HepG2 (cell line): ENCODE measurements at regions not wholly inside any gene's neighbourhood (a gene's known extent, or its start where the extent isn't known, plus 50 kb on each side); places are given as distances from the start of the nearest gene placed in this dataset.
"Not testable (repeated sequence)": the region's sequence is repeated elsewhere in the genome, so short reads cannot be mapped to it uniquely, and the experiment has no call there.

Experiments used
- ATAC-seq: fragments of 200-7000 bp; cut with Tn5 transposase; 3 replicates; pipeline ENCODE4 v1.9.1; 2020; ENCODE audit warnings: mild to moderate bottlenecking, moderate library complexity
- BruUV-seq: library from RNA; stranded (reverse); fragments of 400-500 nt; replicated peaks from 2 replicates; lab custom pipeline; 2021; lab: Mats Ljungman, UMichigan
- CTCF ChIA-PET: fragments of 300-600 bp; formaldehyde crosslinking; extraction: SDS; loops from one replicate; lab custom pipeline; 2021; ENCODE audit warnings: low total read pairs, inconsistent platforms, low intra/inter-chr PET ratio; lab: Yijun Ruan, JAX
- POLR2A ChIA-PET: fragments of 350-600 bp; sonication (Branson Sonifier 250); formaldehyde crosslinking; loops from one replicate; lab custom pipeline; 2020; ENCODE audit warnings: antibody characterized with exemption, inconsistent platforms; lab: Yijun Ruan, JAX
- DNase-seq: peaks from one replicate; pipeline ENCODE4 v3.0.0-alpha.2; 2015; ENCODE audit warnings: low spot score
- FAIRE-seq: peaks from 3 replicates; lab custom pipeline; 2011; peaks lifted over from hg19 to GRCh38; lab: Jason Lieb, UNC
- H2AFZ ChIP-seq: one replicate; pipeline ENCODE4 v1.6.1; 2011; ENCODE audit warnings: low read length, inconsistent platforms
- H3K27ac ChIP-seq: fragments of 300-600 bp; 3 replicates; pipeline ENCODE4 v1.8.0; 2011; ENCODE audit warnings: mixed run types, mild to moderate bottlenecking, mixed read lengths, low read length, inconsistent platforms; ENCODE audit not compliant: insufficient read depth; ENCODE audit errors: extremely low read length
- H3K27me3 ChIP-seq, 2 experiments: fragments of 200-600 bp in 1 of 2; 2 replicates in 1 of 2; 3 replicates in 1 of 2; pipeline versions ENCODE4 v1.6.0 to v1.8.0; 2011; ENCODE audit warnings: low read length in 2 of 2, mild to moderate bottlenecking in 2 of 2, moderate library complexity in 2 of 2, inconsistent platforms in 1 of 2; ENCODE audit not compliant: insufficient read depth in 2 of 2, control insufficient read depth in 1 of 2
- H3K36me3 ChIP-seq, 2 experiments: fragments of 200-600 bp in 1 of 2; replicated peaks in 1 of 2; 2 replicates in 1 of 2; 3 replicates in 1 of 2; pipeline versions ENCODE4 v1.5.1 to v1.8.0; 2011; ENCODE audit warnings: low read length in 2 of 2, inconsistent platforms in 1 of 2; ENCODE audit not compliant: insufficient read depth in 2 of 2, control insufficient read depth in 1 of 2
- H3K4me1 ChIP-seq: 2 replicates; pipeline ENCODE4 v1.5.1; 2012; ENCODE audit warnings: low read length, inconsistent platforms; ENCODE audit not compliant: insufficient read depth
- H3K4me2 ChIP-seq: 2 replicates; pipeline ENCODE4 v1.6.0; 2011; ENCODE audit warnings: low read depth, low read length, inconsistent platforms
- H3K4me3 ChIP-seq, 3 experiments: fragments of 200-600 bp in 1 of 3; sonication (generic), shearing (Covaris generic) in 1 of 3; replicated peaks in 1 of 3; 2 replicates each; pipeline ENCODE4 v1.5.1; 2011 to 2016; ENCODE audit warnings: low read length in 3 of 3, inconsistent platforms in 2 of 3, low read depth in 2 of 3, mild to moderate bottlenecking in 2 of 3, control low read depth in 1 of 3, mixed read lengths in 1 of 3; ENCODE audit not compliant: insufficient read depth in 1 of 3
- H3K79me2 ChIP-seq: one replicate; pipeline ENCODE4 v1.6.1; 2011; ENCODE audit warnings: low read length, inconsistent platforms; ENCODE audit not compliant: insufficient read depth
- H3K9ac ChIP-seq: 2 replicates; pipeline ENCODE4 v1.6.0; 2011; ENCODE audit warnings: mild to moderate bottlenecking, low read depth, low read length, inconsistent platforms; ENCODE audit not compliant: insufficient read depth
- H3K9me3 ChIP-seq: 2 replicates; pipeline ENCODE4 v1.5.1; 2012; ENCODE audit warnings: mild to moderate bottlenecking, low read length
- H4K20me1 ChIP-seq: 2 replicates; pipeline ENCODE4 v1.6.0; 2011; ENCODE audit warnings: inconsistent platforms, mild to moderate bottlenecking, low read length, moderate library complexity; ENCODE audit not compliant: insufficient read depth
- DPF2 ChIP-seq: sonication (generic); formaldehyde crosslinking; IDR thresholded peaks from 2 replicates; pipeline ENCODE4 v1.4.0; 2020; ENCODE audit warnings: mild to moderate bottlenecking, low read depth, missing genetic modification reagents, borderline replicate concordance
- ZNF337 ChIP-seq: sonication (generic); formaldehyde crosslinking; IDR thresholded peaks from 2 replicates; pipeline ENCODE4 v1.5.1; 2020; ENCODE audit warnings: missing genetic modification reagents, low read depth, mild to moderate bottlenecking, borderline replicate concordance
- ZNF33A ChIP-seq: sonication (generic); formaldehyde crosslinking; IDR thresholded peaks from 2 replicates; pipeline ENCODE4 v1.5.1; 2020; ENCODE audit warnings: missing genetic modification reagents, mild to moderate bottlenecking, moderate library complexity, borderline replicate concordance
- ZNF720 ChIP-seq: sonication (generic); formaldehyde crosslinking; IDR thresholded peaks from 2 replicates; pipeline ENCODE4 v1.4.0; 2020; ENCODE audit warnings: missing genetic modification reagents
- WGBS: methylation state at CpG from one replicate; pipeline ENCODE4 v1.1.6; 2017; ENCODE audit warnings: low lambda C conversion rate; 5-methylcytosine and 5-hydroxymethylcytosine counted together
- in situ Hi-C: cut with HindIII; loops from 2 replicates; pipeline ENCODE4 v1.10.0; 2017; ENCODE audit warnings: low pct_unique_long_range_greater_than_20kb; ENCODE audit not compliant: extremely low pct_ligation_motif_present
- intact Hi-C: fragments of 100-400 bp; cut with micrococcal nuclease; formaldehyde crosslinking; loops from one replicate; pipeline ENCODE4 v1.10.0; 2022; ENCODE audit not compliant: unreplicated experiment
- TF ChIP-seq, protein P1 (sequence below), 2 experiments: sonication (generic) in 1 of 2; formaldehyde crosslinking in 1 of 2; IDR thresholded peaks; 2 replicates each; pipeline versions ENCODE4 v1.4.0 to v1.6.1; 2018 to 2020; ENCODE audit warnings: missing genetic modification reagents in 2 of 2, borderline replicate concordance in 1 of 2, low read depth in 1 of 2, mild to moderate bottlenecking in 1 of 2, missing biosample characterization in 1 of 2

DNA sequence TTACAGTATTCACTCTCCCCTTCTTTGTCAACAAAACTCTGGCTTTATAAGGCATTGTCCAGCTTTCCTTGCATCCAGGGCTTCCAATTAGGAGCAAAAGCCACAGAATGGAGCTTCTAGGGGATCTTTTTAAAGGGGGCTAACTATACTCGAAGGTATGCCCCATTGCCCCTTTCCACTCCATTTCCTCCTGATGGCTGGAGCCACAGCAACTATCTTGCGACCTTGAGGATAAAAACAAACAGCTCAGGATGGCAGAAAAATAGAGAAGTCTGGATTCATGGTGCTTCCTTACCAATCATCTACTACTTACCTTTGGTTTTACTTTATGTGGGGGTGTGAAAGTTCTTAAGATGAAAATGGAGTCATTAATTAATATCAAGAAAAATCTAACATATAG lies 206.3 kb upstream of the PODXL start (continued):
- TF ChIP-seq ZNF720 (CRISPR knock-in tag) (no peak), ZNF337 (no peak), ZNF33A (CRISPR knock-in tag) (no peak), DPF2 (no peak)
- TF ChIP-seq, protein P1, sequence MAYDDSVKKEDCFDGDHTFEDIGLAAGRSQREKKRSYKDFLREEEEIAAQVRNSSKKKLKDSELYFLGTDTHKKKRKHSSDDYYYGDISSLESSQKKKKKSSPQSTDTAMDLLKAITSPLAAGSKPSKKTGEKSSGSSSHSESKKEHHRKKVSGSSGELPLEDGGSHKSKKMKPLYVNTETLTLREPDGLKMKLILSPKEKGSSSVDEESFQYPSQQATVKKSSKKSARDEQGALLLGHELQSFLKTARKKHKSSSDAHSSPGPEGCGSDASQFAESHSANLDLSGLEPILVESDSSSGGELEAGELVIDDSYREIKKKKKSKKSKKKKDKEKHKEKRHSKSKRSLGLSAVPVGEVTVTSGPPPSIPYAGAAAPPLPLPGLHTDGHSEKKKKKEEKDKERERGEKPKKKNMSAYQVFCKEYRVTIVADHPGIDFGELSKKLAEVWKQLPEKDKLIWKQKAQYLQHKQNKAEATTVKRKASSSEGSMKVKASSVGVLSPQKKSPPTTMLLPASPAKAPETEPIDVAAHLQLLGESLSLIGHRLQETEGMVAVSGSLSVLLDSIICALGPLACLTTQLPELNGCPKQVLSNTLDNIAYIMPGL (CRISPR knock-in tag; IDR thresholded peaks at IDR 0.05; ENCODE audit: borderline replicate concordance in 1 of 2, low read depth in 1 of 2) = no peak
- TF ChIP-seq, all 625 proteins: peak for 0

DNA sequence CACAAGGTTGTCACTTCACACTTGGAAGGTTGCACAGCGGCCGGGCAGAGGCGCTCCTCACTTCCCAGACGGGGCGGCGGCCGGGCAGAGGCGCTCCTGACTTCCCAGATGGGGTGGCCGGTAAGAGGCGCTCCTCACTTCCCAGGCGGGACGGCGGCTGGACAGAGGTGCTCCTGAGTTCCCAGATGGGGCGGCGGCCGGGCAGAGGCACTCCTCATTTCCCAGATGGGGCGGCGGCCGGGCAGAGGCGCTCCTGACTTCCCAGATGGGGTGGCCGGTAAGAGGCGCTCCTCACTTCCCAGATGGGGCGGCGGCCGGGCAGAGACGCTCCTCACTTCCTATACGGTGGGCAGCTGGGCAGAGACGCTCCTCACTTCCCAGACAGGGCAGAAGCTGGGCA lies 199.4 kb upstream of the PODXL start:
- POLR2A ChIA-PET, DNase-seq, FAIRE-seq, CTCF ChIA-PET, H4K20me1 ChIP-seq, H2AFZ ChIP-seq, intact Hi-C loops, in situ Hi-C loops, H3K36me3 ChIP-seq, H3K9me3 ChIP-seq, H3K4me2 ChIP-seq, H3K79me2 ChIP-seq, H3K4me1 ChIP-seq, H3K27ac ChIP-seq, BruUV-seq, H3K9ac ChIP-seq, H3K4me3 ChIP-seq, ATAC-seq: not testable (repeated sequence)
- 64% methylated on average over 15 of the region's 28 CpGs for WGBS
- H3K27me3 ChIP-seq = peaks cover 0 to 12% of the 10 kb centered on the region in 2 experiments; a peak in 2 of 5 replicates
